Caco-2 (cell line): ENCODE measurements at regions not wholly inside any gene's neighbourhood (a gene's known extent, or its start where the extent isn't known, plus 50 kb on each side); places are given as distances from the start of the nearest gene placed in this dataset.
"Not testable (repeated sequence)": the region's sequence is repeated elsewhere in the genome, so short reads cannot be mapped to it uniquely, and the experiment has no call there.

Experiments used
- BruUV-seq: library from RNA; stranded (reverse); fragments of 400-500 nt; replicated peaks from 2 replicates; lab custom pipeline; 2021; lab: Mats Ljungman, UMichigan
- CTCF ChIA-PET: fragments of 300-600 bp; sonication (Branson Sonifier 250); formaldehyde crosslinking; loops from one replicate; lab custom pipeline; 2022; ENCODE audit warnings: antibody characterized with exemption; lab: Charles Lee
- POLR2A ChIA-PET: fragments of 300-600 bp; sonication (Branson Sonifier 250); formaldehyde crosslinking; loops from one replicate; lab custom pipeline; 2022; ENCODE audit warnings: antibody characterized with exemption; lab: Charles Lee
- DNase-seq, 2 experiments: peaks; one replicate each; pipeline versions ENCODE4 v3.0.0 to v3.0.0-alpha.2; 2020 to 2022
- H3K27me3 ChIP-seq: replicated peaks from 2 replicates; pipeline ENCODE4 v1.6.0; 2011; ENCODE audit warnings: low read length; ENCODE audit not compliant: control insufficient read depth, insufficient read depth
- H3K36me3 ChIP-seq: 2 replicates; pipeline ENCODE4 v1.5.1; 2011; ENCODE audit warnings: low read length; ENCODE audit not compliant: control insufficient read depth, insufficient read depth
- H3K4me1 ChIP-seq: fragments of 250-450 bp; sonication (Bioruptor Pico); 2 replicates; pipeline ENCODE4 v1.5.1; 2020; ENCODE audit warnings: mild to moderate bottlenecking
- H3K4me3 ChIP-seq: 2 replicates; pipeline ENCODE4 v1.5.1; 2011; ENCODE audit warnings: low read depth, mild to moderate bottlenecking, control low read depth, low read length
- H3K9me3 ChIP-seq: fragments of 250-450 bp; sonication (Bioruptor Pico); 2 replicates; pipeline ENCODE4 v1.5.1; 2020; ENCODE audit warnings: mild to moderate bottlenecking, moderate library complexity
- H3K27ac Mint-ChIP-seq: one replicate; pipeline ENCODE4 v1.8.0; 2022; ENCODE audit warnings: mixed read lengths; ENCODE audit not compliant: unreplicated experiment
- H3K27me3 Mint-ChIP-seq: one replicate; pipeline ENCODE4 v1.8.0; 2022; ENCODE audit warnings: mixed read lengths; ENCODE audit not compliant: insufficient read depth, unreplicated experiment
- H3K36me3 Mint-ChIP-seq: one replicate; pipeline ENCODE4 v1.8.0; 2022; ENCODE audit warnings: mild to moderate bottlenecking, mixed read lengths; ENCODE audit not compliant: insufficient read depth, unreplicated experiment
- H3K4me1 Mint-ChIP-seq: one replicate; pipeline ENCODE4 v1.8.0; 2022; ENCODE audit warnings: low read depth, mixed read lengths; ENCODE audit not compliant: unreplicated experiment
- H3K4me3 Mint-ChIP-seq: one replicate; pipeline ENCODE4 v1.8.0; 2022; ENCODE audit warnings: mild to moderate bottlenecking, moderate library complexity, mixed read lengths; ENCODE audit not compliant: unreplicated experiment
- H3K9me3 Mint-ChIP-seq: one replicate; pipeline ENCODE4 v1.8.0; 2022; ENCODE audit warnings: mixed read lengths; ENCODE audit not compliant: unreplicated experiment
- CTCF ChIP-seq, 2 experiments: fragments of 200-600 bp in 1 of 2; IDR thresholded peaks; 1 replicate in 1 of 2; 2 replicates in 1 of 2; pipeline versions ENCODE4 v1.5.1 to v1.8.0; 2011 to 2022; ENCODE audit warnings: antibody characterized with exemption in 1 of 2, control low read depth in 1 of 2, inconsistent platforms in 1 of 2, low read depth in 1 of 2, low read length in 1 of 2, mild to moderate bottlenecking in 1 of 2, moderate library complexity in 1 of 2; ENCODE audit not compliant: insufficient read depth in 1 of 2, severe bottlenecking in 1 of 2, unreplicated experiment in 1 of 2
- intact Hi-C: fragments of 100-400 bp; cut with micrococcal nuclease; formaldehyde crosslinking; loops from one replicate; pipeline ENCODE4 v1.10.0; 2022; ENCODE audit not compliant: unreplicated experiment

- H3K36me3 Mint-ChIP-seq: no peaks in the 10 kb centered on the region
- Histone ChIP-seq H3K27me3 (no peaks in the 10 kb centered on the region), H3K36me3 (no peaks in the 10 kb centered on the region), H3K4me1 (no peaks in the 10 kb centered on the region), H3K9me3 (no peaks in the 10 kb centered on the region), H3K4me3 (no peak overlapping the region)
- no peak for DNase-seq
- no peaks in the 10 kb centered on the region for H3K4me1 Mint-ChIP-seq
- POLR2A ChIA-PET: no interaction called here
- no peak for TF ChIP-seq CTCF (IDR thresholded peaks at IDR 0.05; ENCODE audit: insufficient read depth in 1 of 2, low read depth in 1 of 2, low read length in 1 of 2, severe bottlenecking in 1 of 2, unreplicated experiment in 1 of 2)
- H3K27ac Mint-ChIP-seq: no peak overlapping the region
- CTCF ChIA-PET: no interaction called here
- no TSS peak for BruUV-seq
- intact Hi-C loops: no loop called here
- H3K4me3 Mint-ChIP-seq: no peak overlapping the region
- no peaks in the 10 kb centered on the region for H3K9me3 Mint-ChIP-seq
- no peaks in the 10 kb centered on the region for H3K27me3 Mint-ChIP-seq
Measured at GRCh38 chr4:132101526-132101925, 1047.6 kb upstream of the PCDH10 start.

- H3K9me3 ChIP-seq: no peaks in the 10 kb centered on the region
- intact Hi-C loops: no loop called here
- Mint-ChIP-seq H3K4me1 (no peaks in the 10 kb centered on the region), H3K27ac (no peak overlapping the region), H3K36me3 (no peaks in the 10 kb centered on the region), H3K27me3 (no peaks in the 10 kb centered on the region), H3K4me3 (no peak overlapping the region), H3K9me3 (no peaks in the 10 kb centered on the region)
- TF ChIP-seq CTCF (IDR thresholded peaks at IDR 0.05; ENCODE audit: insufficient read depth in 1 of 2, low read depth in 1 of 2, low read length in 1 of 2, severe bottlenecking in 1 of 2, unreplicated experiment in 1 of 2): no peak
- H3K4me3 ChIP-seq: no peak overlapping the region
- no peaks in the 10 kb centered on the region for H3K4me1 ChIP-seq
- H3K36me3 ChIP-seq: no peaks in the 10 kb centered on the region
- CTCF ChIA-PET: no interaction called here
- POLR2A ChIA-PET: no interaction called here
- BruUV-seq: no TSS peak
- H3K27me3 ChIP-seq: no peaks in the 10 kb centered on the region
- no peak for DNase-seq
Measured at GRCh38 chr4:132108784-132109183, 1040.3 kb upstream of the PCDH10 start.

- Mint-ChIP-seq H3K36me3 (no peaks in the 10 kb centered on the region), H3K9me3 (no peaks in the 10 kb centered on the region), H3K4me1 (no peaks in the 10 kb centered on the region), H3K27ac (no peak overlapping the region), H3K27me3 (no peaks in the 10 kb centered on the region), H3K4me3 (no peak overlapping the region)
- Histone ChIP-seq H3K36me3 (no peaks in the 10 kb centered on the region), H3K27me3 (no peaks in the 10 kb centered on the region), H3K4me1 (no peaks in the 10 kb centered on the region), H3K9me3 (no peaks in the 10 kb centered on the region), H3K4me3 (no peak overlapping the region)
- DNase-seq: no peak
- ChIA-PET POLR2A (no interaction called here), CTCF (no interaction called here)
- no TSS peak for BruUV-seq
- intact Hi-C loops: no loop called here
- TF ChIP-seq CTCF (IDR thresholded peaks at IDR 0.05; ENCODE audit: insufficient read depth in 1 of 2, low read depth in 1 of 2, low read length in 1 of 2, severe bottlenecking in 1 of 2, unreplicated experiment in 1 of 2): no peak
Measured at GRCh38 chr4:132114885-132115284, 1034.2 kb upstream of the PCDH10 start.

GRCh38 chr4:132122741-132123140 is 1026.4 kb upstream of the PCDH10 start:
- peaks cover 24% of the 10 kb centered on the region for H3K9me3 Mint-ChIP-seq
- H3K27me3 Mint-ChIP-seq, H3K27ac Mint-ChIP-seq, H3K4me3 Mint-ChIP-seq, H3K4me1 ChIP-seq, POLR2A ChIA-PET, CTCF ChIA-PET, BruUV-seq, H3K27me3 ChIP-seq, H3K4me3 ChIP-seq, H3K4me1 Mint-ChIP-seq, H3K36me3 Mint-ChIP-seq, H3K36me3 ChIP-seq, intact Hi-C loops, H3K9me3 ChIP-seq, DNase-seq: not testable (repeated sequence)
